ENCODE measurements at regions not wholly inside any gene's neighbourhood (a gene's known extent, or its start where the extent isn't known, plus 50 kb on each side); places are given as distances from the start of the nearest gene placed in this dataset.
A peak's percentile ranks its signal among the peaks of the same experiment; 100 is the strongest.

- peak; percentile 42 for DNase-seq
Observed at GRCh38 chr13:26929971-26930730, 169.6 kb upstream of the GPR12 start.

DNA sequence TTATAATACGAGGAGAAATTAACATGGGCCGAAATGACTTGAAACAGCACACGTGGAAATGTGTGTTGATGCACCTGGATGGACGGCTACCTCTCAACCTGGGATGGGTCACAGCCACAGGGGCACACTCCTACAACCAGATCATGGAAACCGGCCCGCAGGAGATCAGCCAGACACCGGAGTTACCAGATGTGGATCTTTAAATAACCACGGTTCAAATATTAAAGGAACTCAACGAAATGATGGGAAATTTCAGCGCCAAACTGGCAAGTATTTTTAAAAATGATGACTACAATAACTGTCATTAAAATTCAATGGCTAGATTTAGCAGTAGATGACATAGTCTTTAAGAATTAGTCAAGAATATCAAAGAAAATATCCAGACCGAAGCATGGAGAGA, 166.9 kb upstream of the GPR12 start:
- DNase-seq, result no peak

DNA sequence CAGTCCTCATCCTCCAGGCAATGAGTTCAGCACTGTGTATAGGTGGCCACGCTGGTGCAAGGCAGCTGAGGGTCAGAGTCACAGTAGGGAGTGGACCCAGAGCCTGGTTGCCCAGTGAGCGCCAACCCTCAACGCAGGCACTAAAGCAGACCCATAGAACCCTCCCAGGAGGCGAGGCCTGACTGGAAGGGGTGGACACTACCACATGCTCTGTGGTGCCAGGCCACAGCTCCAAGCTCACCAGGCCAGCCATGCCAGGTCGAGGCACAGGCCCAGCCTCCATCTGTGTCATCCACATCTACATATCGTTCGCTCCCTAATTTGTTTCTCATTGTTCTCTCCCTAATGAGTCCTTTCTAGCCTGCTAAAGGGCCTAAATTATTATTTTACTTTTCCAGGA, 165.8 kb upstream of the GPR12 start:
- no peak for DNase-seq

DNA sequence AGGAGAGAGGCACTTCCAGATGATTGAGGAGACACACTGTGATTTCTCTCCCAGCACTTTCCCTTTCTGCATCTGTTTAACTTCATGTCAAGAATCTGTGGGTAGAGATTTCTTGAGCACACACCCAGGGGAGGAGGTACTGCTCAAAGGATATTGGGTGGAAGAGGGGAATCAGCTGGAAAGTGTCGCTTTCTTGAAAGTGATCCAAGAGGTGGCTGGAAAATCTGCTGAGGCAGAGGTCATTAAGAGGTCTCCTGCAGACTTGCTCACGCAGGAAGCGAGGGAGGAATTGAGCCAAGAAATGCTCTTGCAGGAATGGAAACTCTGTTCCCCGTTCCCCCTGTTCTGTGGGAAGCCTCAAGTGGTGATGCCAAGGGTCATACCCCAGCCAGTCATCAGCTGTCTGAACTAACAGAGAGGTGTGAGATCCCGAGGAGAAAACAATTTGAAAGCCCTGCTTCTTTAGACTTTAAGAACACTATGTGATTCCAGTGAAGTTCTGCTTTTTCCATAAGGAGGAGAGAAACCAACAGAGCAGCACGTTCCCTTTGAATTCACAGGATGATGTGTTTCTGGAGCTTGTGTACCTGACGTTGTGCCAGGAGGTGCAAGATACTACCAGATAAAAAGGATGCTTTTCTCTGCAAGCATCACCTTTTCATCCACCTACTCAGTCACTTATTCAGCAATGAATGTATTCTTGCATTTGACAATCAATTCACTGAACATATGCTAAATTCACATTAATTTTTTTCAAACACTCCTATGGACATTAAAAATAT, 163.4 kb upstream of the GPR12 start:
- no peak for DNase-seq

- no peak for DNase-seq
Observed at GRCh38 chr13:26921918-26922317, 161.3 kb upstream of the GPR12 start.

- no peak for DNase-seq
Observed at GRCh38 chr13:26920614-26921355, 160.2 kb upstream of the GPR12 start.

- DNase-seq, result no peak
Observed at GRCh38 chr13:26919732-26920131, 159.1 kb upstream of the GPR12 start.

GRCh38 chr13:26919311-26919710, 158.7 kb upstream of the GPR12 start:
- no peak for DNase-seq

GRCh38 chr13:26914624-26915023, 154.0 kb upstream of the GPR12 start:
- no peak for DNase-seq

GRCh38 chr13:26914148-26914547, 153.6 kb upstream of the GPR12 start:
- DNase-seq, result no peak

DNA sequence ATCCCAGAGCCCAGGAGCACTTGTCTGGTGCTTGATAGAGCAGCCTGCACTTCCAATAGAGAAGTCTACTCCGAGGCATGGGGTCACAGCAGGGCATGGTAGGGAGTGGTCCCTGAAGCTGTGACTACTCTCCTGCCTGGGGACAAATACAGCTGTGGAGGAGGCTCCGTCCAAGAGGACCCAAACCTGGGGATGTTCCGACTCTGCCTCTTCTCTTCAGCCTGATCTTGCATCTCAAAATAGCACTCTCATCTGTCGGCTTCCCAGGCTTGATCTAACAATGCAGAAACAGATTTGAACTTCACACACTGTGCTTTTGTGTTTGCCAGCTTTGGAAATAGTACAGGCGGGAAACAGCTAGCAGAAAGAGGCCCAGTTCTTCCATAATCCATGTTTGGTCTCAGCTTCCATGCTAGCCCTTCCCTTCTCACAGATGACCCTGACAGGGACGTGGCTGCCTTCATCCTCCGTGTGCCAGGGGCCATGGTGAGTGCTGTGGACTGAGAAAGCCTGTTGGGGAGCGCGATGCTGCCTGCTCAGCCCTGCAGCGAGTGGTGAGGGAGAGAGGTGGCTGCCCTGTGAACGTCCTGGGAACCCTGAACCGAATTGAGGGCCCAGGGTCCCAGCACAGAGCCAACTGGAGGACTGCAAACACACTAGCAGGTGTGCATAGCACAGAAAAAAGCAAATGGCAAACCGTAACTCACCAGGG, 150.3 kb upstream of the GPR12 start:
- DNase-seq, result no peak

- no peak for DNase-seq
Observed at GRCh38 chr13:26909477-26909876, 148.9 kb upstream of the GPR12 start.

GRCh38 chr13:26908126-26908525, 147.5 kb upstream of the GPR12 start:
- no peak for DNase-seq

DNA sequence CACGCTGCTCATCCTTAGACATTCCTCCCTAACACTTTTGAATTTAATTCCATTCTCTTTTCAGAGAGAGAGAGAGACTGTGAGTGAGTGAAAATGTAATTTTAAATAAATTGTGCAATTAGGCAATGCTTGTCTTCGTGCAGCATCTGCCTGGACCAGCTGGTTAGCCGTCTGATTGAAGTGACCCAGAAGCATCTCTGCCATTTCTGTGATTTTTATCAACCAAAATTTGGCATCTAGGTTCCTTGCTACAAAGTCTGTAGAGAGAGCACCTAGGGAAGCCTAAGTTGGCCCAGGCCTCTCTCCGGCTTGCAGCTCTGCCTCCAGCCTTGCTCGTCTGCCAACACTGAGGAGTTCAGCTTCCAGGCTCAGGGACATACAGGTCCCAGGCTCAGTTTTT, 138.6 kb upstream of the GPR12 start:
- no peak for DNase-seq

DNA sequence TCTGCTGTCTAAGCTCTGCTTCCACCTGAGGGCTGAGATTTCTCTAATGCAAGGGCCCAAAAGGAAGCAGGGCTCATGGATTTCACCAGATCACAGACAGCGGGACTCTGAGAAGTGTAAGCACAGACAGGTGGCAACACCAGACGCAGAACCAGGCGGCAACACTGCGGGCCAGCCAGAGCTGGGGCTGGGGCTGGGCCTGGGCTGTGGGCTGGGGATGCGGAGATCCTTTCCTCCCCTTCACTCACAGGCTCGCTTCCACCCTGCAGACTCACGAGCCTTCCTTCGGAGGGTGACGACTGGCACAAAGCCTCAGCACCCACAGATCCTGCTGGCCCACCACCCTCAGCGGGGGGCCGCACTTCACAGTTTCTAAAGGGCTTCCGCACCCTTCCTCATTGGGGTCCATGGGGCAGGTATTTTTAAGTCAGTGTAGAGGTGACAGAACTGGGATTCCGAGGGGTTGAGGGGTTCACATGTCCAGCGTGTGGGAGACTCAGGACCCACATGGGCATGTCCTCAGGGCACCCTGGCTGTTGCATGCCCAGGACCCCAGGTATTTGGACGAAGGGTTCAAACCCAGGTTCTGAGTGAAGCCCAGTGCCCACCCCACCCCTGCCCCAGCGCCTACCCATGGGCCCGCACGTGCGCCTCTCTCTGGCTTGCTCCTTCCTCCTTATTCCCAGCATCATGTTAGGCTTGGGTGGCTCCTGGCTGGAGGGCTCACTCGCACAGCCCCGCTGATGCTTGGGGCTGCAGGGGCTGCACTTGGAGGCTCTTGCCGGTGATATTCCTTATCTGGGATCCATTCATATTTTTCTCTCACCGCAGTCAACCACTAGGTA, 137.3 kb upstream of the GPR12 start:
- no peak for DNase-seq

- DNase-seq, result no peak
Observed at GRCh38 chr13:26896986-26897668, 136.5 kb upstream of the GPR12 start.

DNA sequence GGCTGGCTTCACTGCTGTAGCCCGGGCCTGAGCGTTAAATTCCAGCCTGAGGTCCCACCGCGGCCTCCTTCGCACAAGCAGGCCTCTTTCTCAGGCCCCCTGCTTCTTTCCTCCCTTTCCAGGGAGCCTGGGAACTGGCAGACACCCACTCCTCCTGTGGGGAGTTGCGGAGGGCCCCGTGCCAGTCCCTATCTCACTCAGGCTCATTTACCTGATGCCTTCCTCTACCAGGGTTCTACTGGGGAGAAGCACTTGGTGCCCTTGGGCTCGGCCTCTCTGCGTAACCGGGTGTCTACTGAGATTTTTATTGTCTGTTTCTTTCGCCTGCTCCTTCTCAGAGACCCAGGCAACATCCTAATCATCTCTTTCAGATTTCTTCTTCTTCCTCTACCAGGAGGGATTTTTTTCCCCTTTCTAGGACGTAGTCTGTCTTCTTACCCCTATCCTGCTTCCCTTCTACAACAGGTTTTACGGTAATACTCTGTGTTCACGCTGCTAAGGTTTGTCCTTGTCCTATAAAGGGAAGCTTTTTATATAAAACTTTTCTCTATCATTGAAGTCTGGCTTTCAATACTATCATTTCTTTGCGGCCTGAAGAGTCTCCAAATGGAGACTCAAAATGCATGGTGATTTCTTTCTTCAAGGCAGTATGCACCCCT, 135.4 kb upstream of the GPR12 start:
- no peak for DNase-seq

DNA sequence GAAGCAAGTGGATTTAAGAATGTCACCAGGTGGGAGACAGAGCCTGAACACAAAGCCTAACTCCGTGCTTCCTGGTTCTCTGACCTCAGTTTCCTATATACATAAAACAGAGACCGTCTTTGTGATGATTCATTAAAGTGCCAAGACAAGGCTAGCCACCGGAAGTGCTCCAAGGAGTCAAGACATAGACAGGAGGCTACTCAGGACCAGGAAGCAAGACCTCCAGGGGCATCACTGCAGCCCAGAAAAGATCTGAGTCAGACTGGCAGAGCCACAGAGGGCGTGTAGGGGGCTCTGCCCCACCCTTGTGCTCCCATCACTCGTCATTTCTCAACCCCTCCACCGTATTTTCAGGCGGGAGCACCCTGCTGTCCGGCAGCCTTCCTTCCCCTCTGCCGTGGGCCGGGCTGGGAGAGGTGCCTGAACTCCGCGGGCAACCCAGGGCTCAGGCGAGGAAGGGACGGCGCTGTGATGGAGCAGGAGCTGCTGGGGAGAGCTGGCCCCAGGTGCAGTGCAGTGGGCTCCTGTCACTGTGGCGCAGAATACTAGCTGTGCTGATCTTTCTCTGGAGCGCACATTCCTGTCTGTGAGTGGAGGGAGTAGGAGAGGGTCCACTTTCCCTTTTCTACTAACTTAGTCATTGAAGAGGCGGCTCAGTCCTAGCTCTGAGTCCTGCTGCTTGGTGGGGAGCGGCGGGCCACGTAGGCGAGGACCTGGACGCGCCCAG, 134.7 kb upstream of the GPR12 start:
- no peak for DNase-seq

DNA sequence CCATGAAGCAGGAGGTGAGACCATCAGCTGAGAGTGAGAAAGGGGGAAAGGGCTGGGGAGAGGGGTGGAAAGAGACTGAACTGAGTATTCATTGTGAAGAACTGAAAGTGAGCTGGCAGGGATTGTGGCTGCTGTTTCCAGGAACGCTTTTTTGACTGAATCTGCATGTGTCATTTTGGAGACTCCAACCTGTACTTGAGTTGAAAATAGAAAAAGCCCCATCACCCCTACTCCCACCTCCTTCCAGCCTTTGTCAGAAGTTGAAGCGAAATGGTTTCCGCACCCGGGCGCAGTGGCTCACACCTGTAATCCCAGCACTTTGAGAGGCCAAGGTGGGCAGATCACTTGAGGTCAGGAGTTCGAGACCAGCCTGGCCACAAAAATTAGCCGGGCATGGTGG, 128.0 kb upstream of the GPR12 start:
- DNase-seq, result no peak

DNA sequence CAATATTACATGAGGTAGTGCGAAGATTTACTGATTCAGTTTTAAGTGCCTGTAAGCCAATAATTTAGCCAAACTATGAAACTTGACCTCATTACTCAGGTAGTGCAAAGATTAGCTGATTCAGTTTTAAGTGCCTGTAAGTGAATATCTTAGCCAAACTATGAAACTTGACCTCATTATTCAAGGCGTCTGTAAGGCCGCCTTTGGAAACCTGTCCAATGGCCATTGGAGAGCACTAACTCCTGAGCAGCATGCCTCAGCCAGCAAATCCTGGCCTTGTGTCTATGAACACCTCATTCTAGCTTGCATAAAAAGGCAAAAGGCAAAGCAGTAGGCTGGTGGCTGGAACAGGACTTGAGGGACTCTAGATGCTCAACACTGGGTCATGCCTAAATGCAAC, 127.0 kb upstream of the GPR12 start:
- no peak for DNase-seq

Data from central memory CD4-positive, alpha-beta T cell (primary cell).